GM19239 (cell line): ENCODE measurements at regions not wholly inside any gene's neighbourhood (a gene's known extent, or its start where the extent isn't known, plus 50 kb on each side); places are given as distances from the start of the nearest gene placed in this dataset.

ENCODE experiments used
- DNase-seq: peaks from one replicate; pipeline ENCODE4 v3.0.0; 2011; ENCODE audit warnings: low spot score; ENCODE audit not compliant: insufficient read length
- FAIRE-seq: peaks from 2 replicates; lab custom pipeline; 2011; peaks lifted over from hg19 to GRCh38; lab: Jason Lieb, UNC

DNA sequence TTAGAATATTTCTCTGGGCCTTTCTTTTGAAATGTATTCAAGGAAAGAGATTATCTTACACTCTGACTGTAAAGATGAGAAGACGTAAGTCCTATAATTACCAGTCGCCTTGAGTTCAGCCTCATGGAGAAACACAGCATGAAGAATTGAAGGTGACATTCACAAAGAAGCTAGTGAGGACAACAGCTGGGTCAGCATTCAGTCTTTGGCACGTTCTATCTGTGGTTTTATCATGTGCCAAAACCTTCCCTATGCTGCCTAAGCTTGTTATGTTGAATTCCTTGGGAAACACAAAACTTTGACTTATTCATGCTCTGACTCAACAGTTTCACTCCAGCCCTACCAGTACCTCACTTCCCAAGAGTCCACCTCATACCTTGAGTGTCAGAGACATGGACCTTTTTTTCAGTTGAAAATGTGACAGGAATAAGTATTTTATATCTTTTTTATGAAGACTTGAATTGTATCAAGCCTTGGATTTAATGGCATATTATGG, 198.8 kb upstream of the KIRREL3 start:
- FAIRE-seq (no peak), DNase-seq (no peak)

DNA sequence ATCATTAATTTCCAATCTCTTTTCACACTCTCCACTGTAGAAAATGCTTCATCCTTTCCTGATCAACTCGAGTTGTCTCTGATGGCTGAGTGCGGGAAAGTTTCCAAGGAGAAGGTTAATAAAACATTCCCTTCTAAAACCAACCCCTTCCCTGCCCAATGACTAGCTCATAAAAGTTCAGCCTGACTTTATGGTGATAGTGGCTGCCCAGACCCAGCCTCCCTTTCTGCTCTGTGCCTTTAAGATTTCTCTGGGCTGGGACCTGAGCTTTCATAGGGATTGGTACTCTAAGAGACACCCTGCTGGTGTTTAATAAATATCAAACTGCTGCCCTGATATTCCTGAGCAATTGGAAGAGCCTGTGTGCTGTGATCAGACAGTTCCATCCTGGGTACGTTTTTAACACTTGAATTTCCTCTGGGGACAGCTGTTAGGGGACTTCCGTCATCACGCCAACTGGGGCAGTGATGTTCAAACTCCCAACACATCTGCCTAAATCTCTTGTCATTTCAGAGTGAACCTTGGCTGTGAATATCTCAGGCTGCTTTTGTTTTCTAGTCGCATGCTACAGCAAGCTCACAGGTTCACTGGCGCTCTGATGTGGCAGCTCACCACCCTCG, 195.0 kb upstream of the KIRREL3 start:
- FAIRE-seq (no peak), DNase-seq (no peak)

DNA sequence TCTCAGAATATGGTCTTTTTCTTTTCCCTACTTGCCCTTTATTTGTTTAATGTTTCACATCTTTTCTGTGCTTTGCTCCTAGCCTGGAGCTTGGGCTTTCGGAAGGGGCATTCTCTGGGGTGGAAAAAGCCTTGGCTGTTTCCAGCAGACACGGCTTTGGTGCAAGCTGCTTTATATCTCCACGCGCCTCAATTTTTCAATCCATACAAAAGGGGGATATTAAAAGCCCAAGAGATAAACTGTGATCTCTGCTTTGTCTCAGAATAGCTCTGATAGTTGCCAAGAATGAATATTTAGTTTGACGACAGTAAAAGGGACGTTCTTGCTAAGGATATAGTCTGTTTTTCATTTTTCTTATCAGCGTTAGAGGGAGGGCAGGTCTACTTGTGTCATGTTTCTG, 194.0 kb upstream of the KIRREL3 start:
- FAIRE-seq (no peak), DNase-seq (no peak)

DNA sequence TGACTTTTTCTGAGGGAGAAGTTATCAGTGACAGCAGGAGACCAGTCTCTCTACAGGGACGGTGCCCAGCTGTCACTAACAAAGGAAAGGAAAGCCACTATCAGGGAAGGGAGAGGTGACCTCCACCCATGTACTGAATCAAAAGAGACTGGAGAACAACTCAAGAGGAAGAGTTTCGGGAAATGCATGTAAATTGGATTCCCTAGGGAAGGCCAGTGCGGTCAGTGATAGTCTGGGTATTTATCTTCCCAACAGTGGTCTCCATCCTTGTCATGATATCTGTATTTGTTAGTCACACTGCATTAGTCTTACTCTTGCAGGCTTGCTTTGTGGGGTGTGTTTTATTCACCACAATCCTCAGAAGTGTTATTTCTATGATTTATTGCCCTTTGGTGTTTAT, 193.4 kb upstream of the KIRREL3 start:
- no peak for DNase-seq
- FAIRE-seq, result no peak

DNA sequence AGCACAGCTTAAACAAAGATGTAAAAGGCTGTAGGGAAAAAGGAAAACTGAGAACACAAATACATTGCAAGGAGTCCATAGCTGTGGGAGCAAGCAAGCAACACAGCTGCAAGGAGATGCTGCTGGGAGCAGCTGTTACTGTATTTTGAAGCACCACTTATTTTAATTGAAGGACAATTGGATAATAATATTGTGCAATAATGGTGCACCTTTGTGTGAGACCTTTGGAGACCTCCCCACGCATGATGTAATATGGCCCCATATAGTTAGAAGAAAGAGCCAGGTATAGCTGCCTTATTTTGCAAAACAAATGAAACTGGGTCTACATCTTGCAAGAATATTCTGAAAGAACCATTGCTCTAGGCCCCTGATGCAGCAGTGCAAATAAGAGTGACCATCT, 191.1 kb upstream of the KIRREL3 start:
- DNase-seq, result no peak
- FAIRE-seq, result no peak

DNA sequence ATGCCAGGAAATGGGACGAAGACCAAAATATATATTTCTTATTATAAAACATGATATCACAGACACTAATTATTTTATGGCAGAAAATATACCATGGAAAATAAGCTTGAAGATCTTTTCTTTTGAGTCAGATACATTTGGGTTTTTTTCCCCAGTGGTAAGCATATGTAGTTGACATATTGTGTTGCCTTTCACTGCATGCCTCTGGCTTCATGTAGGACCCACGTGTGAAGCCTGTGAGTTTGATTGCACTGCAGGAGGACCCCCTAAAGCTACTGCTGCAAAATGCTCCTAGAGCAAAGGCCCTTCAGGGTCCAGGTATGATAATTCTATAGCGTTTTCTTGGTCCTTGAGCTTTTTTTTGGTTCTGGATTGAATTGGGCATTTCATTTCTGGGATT, 190.7 kb upstream of the KIRREL3 start:
- no peak for FAIRE-seq

DNA sequence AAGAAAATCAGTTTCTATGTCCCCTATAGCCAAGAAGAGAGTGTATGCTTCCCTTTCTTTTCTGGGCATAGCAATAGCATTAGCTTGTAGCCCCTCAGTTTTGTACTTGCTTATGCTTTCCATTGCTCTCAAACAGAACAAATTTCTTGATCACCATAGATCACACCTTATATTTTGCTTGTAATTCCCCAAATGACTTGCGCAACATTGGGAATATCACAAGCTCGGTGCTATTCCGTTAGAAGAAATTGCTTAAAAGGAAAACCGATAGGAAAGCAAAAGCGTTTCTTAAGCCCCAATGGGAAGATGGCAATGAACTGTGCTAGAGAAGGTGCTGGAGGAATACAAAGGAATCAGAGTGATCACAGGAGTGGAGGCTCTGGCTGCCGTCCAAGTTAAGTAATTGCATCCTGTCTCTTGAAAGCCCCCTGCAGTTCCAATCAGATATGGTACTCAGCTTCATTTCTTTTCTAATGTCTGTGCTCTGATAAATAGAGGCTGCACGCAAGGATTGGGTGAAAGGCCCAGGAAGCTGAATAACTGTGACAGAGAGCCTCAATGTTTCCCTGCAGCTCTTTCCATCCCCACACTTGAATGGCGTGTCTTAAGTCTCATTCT, 182.1 kb upstream of the KIRREL3 start:
- FAIRE-seq (no peak), DNase-seq (no peak)

More for the DNA sequence above, 190.7 kb upstream of the KIRREL3 start:
- DNase-seq, result no peak

DNA sequence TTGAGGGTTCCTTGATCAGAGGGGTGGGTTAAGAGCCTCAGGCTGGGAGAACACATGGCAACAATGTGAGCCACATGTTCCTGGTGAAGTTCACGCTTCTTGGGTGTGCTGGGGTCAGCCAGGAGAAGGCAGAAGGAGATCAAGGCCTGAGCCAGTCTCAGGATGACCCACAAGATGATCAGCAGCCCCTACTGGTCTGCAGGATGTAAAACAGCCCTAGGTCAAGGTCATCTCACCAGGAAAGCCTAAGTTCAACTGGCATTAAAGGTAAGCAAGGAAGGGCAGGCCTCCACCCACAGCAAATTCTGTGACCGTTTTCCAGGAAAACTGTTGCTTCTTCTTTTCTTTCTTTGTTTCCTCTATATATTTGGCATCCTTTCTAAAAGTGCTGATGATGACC, 156.7 kb upstream of the KIRREL3 start:
- FAIRE-seq (no peak), DNase-seq (no peak)

DNA sequence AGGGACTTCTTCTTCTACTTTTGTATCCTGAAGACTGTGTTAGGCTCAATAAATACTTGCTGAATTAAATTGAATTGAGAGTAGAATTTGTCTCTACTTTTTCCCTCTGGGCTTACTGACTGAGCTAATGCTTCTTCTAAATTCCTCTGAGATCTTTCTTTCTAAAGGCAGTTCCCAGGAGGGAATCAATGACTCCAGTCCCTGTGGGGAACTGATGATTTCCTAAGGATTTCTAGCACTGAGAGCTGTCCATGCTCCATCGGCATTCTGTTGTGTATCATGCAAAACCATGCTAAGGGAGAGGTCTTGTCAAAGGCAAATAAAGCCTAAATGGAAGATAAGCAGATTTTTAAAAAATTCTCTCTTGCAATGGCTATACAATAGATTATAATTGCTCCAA, 148.8 kb upstream of the KIRREL3 start:
- no peak for FAIRE-seq
- DNase-seq, result no peak

DNA sequence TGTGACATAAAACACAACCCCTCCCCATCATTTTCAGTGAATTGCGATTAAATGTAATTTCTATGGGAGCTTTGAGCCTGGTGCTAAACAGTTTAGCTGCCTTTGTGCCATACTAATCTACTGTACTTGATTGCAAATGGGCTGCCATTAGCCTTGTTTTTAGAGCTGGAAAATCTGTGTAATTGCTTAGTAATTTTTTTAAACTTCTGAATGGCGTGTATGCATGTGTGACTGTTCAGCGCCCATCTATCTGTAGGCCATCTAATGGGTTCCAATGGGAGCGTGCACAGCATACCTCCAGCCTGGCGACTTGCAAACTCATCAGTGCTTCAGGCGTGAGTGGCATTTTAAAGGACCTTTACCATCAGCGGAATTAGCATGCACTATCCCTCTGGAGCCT, 142.7 kb upstream of the KIRREL3 start:
- no peak for FAIRE-seq
- no peak for DNase-seq

DNA sequence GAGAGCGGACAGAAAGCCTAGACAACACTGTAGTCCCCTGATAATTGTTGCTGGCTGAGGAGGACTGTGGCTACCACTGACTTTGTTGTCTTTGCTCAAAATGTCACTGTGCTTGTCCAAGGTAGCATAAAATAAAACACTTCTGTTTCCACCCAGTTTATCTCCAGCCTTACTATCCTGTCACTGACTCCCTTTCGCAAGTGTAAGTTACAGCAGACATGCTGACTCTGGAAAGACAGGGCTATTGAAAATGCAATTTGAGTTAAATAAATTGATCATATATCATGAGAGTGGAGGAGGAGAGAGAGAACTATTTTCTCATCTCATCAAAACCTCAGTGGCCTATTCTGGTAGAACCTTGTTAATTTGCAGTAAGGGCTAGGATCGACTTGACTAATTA, 138.0 kb upstream of the KIRREL3 start:
- no peak for FAIRE-seq

DNA sequence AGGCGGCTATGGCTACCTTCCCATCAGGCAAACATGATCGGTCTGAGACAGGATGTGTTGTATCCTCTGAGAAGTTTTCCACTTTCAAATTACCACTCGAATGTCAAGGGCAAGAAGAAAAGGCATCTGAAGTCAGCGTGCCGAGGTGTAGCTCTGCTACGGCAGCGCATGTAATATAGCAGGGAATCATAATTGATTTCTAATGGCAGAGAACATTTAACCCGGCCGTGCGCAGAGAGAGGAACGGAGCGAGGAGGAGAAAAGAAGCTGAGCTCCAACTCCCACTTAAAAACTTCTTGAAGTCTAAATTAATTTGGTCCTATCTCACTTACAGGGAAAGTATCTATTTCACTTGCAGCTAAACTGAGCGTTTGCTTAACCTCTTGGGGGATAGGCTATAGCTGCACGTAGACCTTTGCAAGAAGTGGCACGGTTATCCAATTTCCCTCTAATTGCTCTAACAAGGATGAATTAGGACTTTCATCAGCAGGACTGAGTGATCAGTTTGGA, 137.3 kb upstream of the KIRREL3 start:
- no peak for DNase-seq
- FAIRE-seq, result no peak

More for the DNA sequence above, 138.0 kb upstream of the KIRREL3 start:
- DNase-seq, result no peak

DNA sequence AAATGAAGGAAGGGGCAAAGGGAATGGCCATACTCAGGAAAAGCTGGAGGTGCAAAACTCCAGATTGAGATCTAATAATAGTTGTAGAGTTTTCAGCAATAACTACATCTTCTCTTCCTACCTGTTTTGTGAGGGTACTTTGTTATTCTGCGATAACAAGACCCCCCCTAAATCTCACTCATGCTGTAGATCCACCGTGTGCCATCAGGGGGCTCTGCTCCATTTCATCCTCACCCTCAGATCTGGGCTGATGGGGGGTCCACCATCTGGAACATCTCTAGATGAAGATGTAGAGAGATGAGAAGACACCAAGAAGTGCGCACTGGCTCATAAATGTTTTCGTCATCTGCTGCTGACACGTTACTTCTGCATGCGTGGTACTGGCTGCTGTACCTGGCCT, 135.9 kb upstream of the KIRREL3 start:
- DNase-seq, result no peak
- no peak for FAIRE-seq

DNA sequence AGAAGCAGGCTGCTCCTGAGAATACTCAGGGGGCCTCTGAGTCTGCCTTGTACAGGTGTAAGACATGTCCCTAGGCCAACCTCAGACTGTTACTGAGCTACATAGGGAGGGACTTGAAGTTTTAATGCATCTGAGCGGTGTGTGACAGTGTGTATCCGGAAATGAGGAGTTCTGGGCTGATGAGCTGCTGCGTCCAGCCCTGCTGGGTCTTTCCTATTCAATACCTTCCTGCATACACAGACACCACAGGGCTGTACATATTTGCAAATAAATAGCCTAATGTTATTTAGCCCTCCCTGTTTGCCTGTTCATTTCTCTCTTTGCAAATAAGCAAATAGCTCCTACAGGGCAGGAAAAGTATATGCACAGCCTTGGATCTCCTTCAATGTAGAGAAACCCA, 134.7 kb upstream of the KIRREL3 start:
- DNase-seq, result no peak
- no peak for FAIRE-seq

DNA sequence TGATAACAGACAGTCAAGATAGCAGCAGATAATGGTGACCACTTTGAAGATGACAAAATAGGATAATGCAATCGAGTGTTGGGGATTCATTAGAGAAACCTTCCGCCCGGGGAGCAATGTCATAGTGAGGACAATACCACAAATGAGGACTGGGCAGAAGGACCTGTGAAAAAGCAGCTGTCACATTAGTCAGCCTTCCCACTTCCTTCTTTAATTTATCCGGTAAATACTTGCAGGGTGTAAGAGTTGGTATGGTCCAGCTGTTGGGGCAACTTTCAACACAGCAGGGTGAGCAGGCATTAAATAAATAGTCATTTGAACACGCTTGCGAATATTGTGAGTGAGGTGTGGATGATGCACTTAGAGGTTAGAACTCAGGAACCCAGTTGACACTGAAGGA, 132.5 kb upstream of the KIRREL3 start:
- FAIRE-seq (no peak), DNase-seq (no peak)

DNA sequence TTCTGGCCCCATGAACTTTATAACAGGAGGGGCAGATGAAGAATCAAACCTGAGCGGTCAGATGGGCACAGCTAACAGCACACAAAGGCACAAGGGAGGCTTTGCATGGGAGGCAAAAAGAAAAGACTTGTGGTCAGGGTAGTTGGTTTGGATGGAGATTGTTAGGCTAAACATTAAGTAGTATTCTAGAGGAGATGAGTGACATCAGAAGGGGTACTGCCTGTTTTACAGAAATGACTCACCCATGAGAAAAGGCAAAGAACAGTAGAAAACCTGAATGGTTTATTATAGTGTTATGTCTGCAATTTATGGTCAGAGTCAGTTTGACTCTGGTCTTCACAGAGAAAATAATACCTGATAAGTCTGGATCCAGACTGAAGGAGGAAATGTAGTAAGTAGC, 129.8 kb upstream of the KIRREL3 start:
- no peak for FAIRE-seq
- DNase-seq, result no peak

DNA sequence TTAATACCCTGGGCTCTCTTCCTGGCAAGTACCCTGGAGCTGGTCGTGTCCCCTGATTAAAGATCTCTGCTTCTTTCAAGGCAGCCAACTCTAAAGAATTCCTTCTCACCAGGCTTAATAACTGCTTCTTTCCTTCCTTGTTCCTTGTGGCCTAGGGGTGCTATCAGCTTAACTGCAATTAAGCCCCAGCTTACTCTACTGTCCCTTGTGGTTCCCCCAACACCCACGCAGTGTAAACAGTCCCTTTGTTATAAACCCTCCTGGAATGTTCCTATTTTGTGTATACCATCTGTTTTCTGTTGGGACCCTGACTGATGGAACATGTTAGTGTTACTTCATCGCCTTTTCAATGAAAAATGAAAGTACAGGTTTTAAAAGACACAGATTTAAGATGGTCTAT, 126.4 kb upstream of the KIRREL3 start:
- DNase-seq (no peak), FAIRE-seq (no peak)

DNA sequence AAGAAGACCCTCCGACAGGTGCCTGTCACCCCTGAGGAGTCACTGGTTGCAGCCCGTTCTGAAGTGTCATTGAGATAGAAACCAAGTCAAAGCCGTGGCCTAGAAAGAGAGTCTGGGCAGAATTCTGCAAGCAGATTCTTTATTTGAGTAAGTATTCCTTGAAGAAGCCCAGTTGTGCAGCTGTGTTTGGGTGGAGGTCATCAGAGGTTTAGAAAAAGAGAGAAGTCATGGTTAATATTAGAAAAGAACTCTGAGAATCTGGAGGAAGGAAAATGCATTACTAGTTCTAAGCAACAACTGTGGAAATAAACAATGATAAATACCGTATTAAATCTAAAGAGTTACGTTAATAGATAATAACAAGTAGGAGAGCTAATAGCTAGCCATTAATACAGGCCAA, 118.8 kb upstream of the KIRREL3 start:
- DNase-seq (no peak), FAIRE-seq (no peak)

DNA sequence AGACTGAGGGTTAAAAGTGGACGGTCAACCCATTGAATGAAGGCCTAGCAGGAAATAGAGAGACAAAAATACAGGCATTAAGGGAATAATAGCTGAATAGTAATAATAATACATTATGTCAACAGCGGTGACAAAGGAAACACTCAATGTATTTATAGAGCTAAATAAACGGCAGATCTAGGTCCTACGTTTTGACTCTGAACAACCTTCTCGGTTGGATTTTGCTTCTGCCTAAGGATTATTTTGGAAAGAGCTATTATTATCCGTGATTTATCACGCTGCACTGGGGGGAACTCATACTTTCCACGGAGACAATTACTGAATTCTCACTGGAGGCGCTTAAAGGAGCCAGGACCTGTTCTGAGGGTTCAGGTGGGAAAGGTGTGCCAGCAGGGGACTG, 118.2 kb upstream of the KIRREL3 start:
- DNase-seq (no peak), FAIRE-seq (no peak)

DNA sequence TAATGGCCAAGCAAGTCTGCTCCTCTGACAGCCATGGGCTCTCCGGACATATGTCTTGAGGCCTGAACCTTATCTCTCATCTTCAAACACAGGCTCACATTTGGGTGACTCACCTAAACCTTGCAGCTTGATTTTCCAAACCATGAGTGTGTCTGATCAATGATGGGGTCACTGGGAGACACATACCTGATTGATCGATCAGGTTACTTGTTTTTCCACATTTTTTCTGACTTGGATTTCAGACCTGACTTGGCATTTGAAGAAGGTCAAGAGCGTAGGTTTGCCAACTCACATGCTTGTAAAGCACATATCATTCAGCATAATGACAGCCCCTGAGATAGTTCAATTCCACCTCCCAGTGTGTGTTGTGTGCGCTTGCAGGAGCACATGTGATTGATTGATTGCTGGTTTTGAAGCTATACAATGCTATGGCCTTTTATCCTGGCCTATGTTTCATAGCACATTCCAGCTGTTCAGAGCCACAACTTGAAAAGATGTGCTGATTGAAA, 116.7 kb upstream of the KIRREL3 start:
- FAIRE-seq (no peak), DNase-seq (no peak)

DNA sequence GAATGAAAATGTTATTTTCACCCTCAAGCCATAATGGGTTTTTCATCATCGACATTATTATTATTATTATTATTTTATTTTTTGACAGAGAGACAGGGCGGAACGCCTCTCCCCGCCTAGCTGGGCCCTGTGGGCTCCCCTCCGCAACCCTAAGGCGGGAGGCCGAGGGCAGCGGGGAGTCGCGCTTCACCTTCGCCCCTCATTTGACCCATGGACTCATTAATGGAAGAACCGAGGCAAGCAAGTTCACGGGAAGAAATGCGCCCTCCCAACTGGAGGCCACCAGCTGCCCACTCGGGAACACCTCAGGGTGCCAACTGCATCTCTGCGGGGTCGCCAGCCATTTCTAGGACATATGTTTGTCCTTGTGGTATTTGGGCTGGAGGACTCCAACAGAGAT, 115.3 kb upstream of the KIRREL3 start:
- DNase-seq, result no peak

DNA sequence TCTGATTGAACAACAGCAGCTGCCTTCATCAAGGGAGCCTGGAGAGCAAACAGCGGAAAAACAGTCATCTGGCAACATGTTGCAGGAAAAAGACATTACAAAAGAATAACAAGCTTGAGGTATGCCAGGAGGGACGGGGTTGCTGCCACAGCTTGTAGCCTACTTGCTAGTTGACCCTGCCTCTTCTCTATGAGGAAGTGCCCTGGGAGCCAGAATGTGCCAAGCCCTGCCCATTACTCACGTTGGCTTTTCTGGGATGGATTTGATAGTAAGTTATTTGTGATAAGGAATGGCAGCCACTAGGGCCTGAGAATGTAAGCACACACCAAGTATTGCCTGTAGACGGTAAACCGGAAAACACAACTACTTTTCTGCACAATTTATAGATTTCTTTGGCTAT, 113.5 kb upstream of the KIRREL3 start:
- no peak for FAIRE-seq
- no peak for DNase-seq

More for the DNA sequence above, 115.3 kb upstream of the KIRREL3 start:
- FAIRE-seq, result no peak
